Endothelial cell of umbilical vein (primary cell): ENCODE measurements at regions not wholly inside any gene's neighbourhood (a gene's known extent, or its start where the extent isn't known, plus 50 kb on each side); places are given as distances from the start of the nearest gene placed in this dataset.

Source experiments
- BruUV-seq: library from RNA; stranded (reverse); fragments of 400-500 nt; replicated peaks from 2 replicates; lab custom pipeline; 2021; lab: Mats Ljungman, UMichigan
- CTCF ChIA-PET: fragments of 300-600, 350-600 bp; sonication (Branson Sonifier 250); formaldehyde crosslinking; loops from one replicate; lab custom pipeline; 2021; ENCODE audit warnings: antibody characterized with exemption, inconsistent platforms; lab: Charles Lee
- POLR2A ChIA-PET: fragments of 300-600, 350-600 bp; sonication (Branson Sonifier 250); formaldehyde crosslinking; loops from one replicate; lab custom pipeline; 2021; ENCODE audit warnings: antibody characterized with exemption, inconsistent platforms; lab: Charles Lee
- DNase-seq: peaks from one replicate; pipeline ENCODE4 v3.0.0-alpha.2; 2011; ENCODE audit warnings: low read depth, low spot score
- FAIRE-seq: peaks from 2 replicates; lab custom pipeline; 2011; peaks lifted over from hg19 to GRCh38; lab: Jason Lieb, UNC
- H2AFZ ChIP-seq: 2 replicates; pipeline ENCODE4 v1.6.0; 2012; ENCODE audit warnings: low read depth, low read length, control low read depth, inconsistent platforms
- H3K27ac ChIP-seq: 2 replicates; pipeline ENCODE4 v1.5.1; 2011; ENCODE audit warnings: low read depth, mild to moderate bottlenecking, control low read depth, low read length, moderate library complexity; ENCODE audit not compliant: insufficient read depth
- H3K27me3 ChIP-seq, 2 experiments: 2 replicates each; pipeline versions ENCODE4 v1.6.0 to v1.6.1; 2011; ENCODE audit warnings: low read length in 2 of 2, mixed read lengths in 1 of 2; ENCODE audit not compliant: control insufficient read depth in 2 of 2, insufficient read depth in 2 of 2
- H3K36me3 ChIP-seq, 2 experiments: 2 replicates in 1 of 2; 3 replicates in 1 of 2; pipeline ENCODE4 v1.5.1; 2011; ENCODE audit warnings: low read length in 2 of 2, mild to moderate bottlenecking in 1 of 2, moderate library complexity in 1 of 2; ENCODE audit not compliant: control insufficient read depth in 2 of 2, insufficient read depth in 2 of 2; ENCODE audit errors: extremely low read depth in 1 of 2
- H3K4me1 ChIP-seq: 3 replicates; pipeline ENCODE4 v1.5.1; 2011; ENCODE audit warnings: mild to moderate bottlenecking, low read length; ENCODE audit not compliant: control insufficient read depth, insufficient read depth; ENCODE audit errors: extremely low read depth
- H3K4me2 ChIP-seq: 2 replicates; pipeline ENCODE4 v1.6.1; 2011; ENCODE audit warnings: low read length, control low read depth, mixed read lengths; ENCODE audit not compliant: insufficient read depth
- H3K4me3 ChIP-seq, 3 experiments: fragments of 200-600 bp in 1 of 3; sonication (generic), shearing (Covaris generic) in 1 of 3; replicated peaks in 1 of 3; 2 replicates each; pipeline ENCODE4 v1.5.1; 2011 to 2016; ENCODE audit warnings: control low read depth in 3 of 3, low read length in 3 of 3, mild to moderate bottlenecking in 2 of 3, inconsistent platforms in 1 of 3, low read depth in 1 of 3, moderate library complexity in 1 of 3; ENCODE audit not compliant: insufficient read depth in 1 of 3
- H3K79me2 ChIP-seq: 2 replicates; pipeline ENCODE4 v1.6.0; 2012; ENCODE audit warnings: low read length, inconsistent platforms; ENCODE audit not compliant: control insufficient read depth, insufficient read depth
- H3K9ac ChIP-seq: replicated peaks from 2 replicates; pipeline ENCODE3; 2011; ENCODE audit warnings: low read length, control low read depth; ENCODE audit not compliant: insufficient read depth; ENCODE audit errors: extremely low read depth
- H3K9me1 ChIP-seq: replicated peaks from 3 replicates; pipeline ENCODE4 v1.6.0; 2011; ENCODE audit warnings: mild to moderate bottlenecking, low read length; ENCODE audit not compliant: control insufficient read depth, insufficient read depth; ENCODE audit errors: extremely low read depth
- H3K9me3 ChIP-seq: replicated peaks from 2 replicates; pipeline ENCODE4 v1.5.1; 2012; ENCODE audit warnings: low read length, inconsistent platforms; ENCODE audit not compliant: control insufficient read depth, insufficient read depth
- H4K20me1 ChIP-seq: replicated peaks from 2 replicates; pipeline ENCODE3; 2011; ENCODE audit warnings: mild to moderate bottlenecking, low read length; ENCODE audit not compliant: control insufficient read depth, insufficient read depth; ENCODE audit errors: extremely low read depth
- EZH2 ChIP-seq: IDR thresholded peaks from 2 replicates; pipeline ENCODE4 v1.6.1; 2012; ENCODE audit warnings: borderline replicate concordance, low read depth, mild to moderate bottlenecking, moderate library complexity, low read length, inconsistent platforms; ENCODE audit not compliant: severe bottlenecking
- FOS ChIP-seq: IDR thresholded peaks from 2 replicates; pipeline ENCODE4 v1.6.1; 2011; ENCODE audit warnings: mild to moderate bottlenecking, low read length, moderate library complexity, borderline replicate concordance; ENCODE audit not compliant: insufficient read depth
- GATA2 ChIP-seq: IDR thresholded peaks from 2 replicates; pipeline ENCODE4 v1.7.0; 2011; ENCODE audit warnings: low read depth, mild to moderate bottlenecking, moderate library complexity, mixed read lengths, low read length; ENCODE audit not compliant: insufficient read length, insufficient read depth
- JUN ChIP-seq: IDR thresholded peaks from 2 replicates; pipeline ENCODE4 v1.6.1; 2011; ENCODE audit warnings: borderline replicate concordance, low read depth; ENCODE audit not compliant: insufficient read length, insufficient read depth
- MYC ChIP-seq: IDR thresholded peaks from one replicate; pipeline ENCODE4 v1.6.1; 2011; ENCODE audit warnings: mild to moderate bottlenecking, low read depth, low read length
- POLR2A ChIP-seq: IDR thresholded peaks from 2 replicates; pipeline ENCODE4 v1.6.1; 2012; ENCODE audit warnings: low read depth, mild to moderate bottlenecking, control low read depth, low read length
- POLR2AphosphoS5 ChIP-seq: IDR thresholded peaks from 2 replicates; pipeline ENCODE4 v1.6.1; 2012; ENCODE audit warnings: low read depth, mild to moderate bottlenecking, control low read depth, low read length, moderate library complexity; ENCODE audit not compliant: insufficient read depth
- dilution Hi-C: fragments of 300-500 bp; cut with MboI; formaldehyde crosslinking; loops from one replicate; pipeline ENCODE4 v1.15.0; 2019; ENCODE audit warnings: low sequenced_read_pairs; ENCODE audit not compliant: extremely low pct_ligation_motif_present
- intact Hi-C: fragments of 100-400 bp; cut with micrococcal nuclease; formaldehyde crosslinking; loops from one replicate; pipeline ENCODE4 v1.10.0; 2022
- TF ChIP-seq, protein P1 (sequence below): IDR thresholded peaks from 2 replicates; pipeline ENCODE4 v1.6.1; 2011; ENCODE audit not compliant: insufficient read depth, insufficient read length
- TF ChIP-seq, protein P2 (sequence below), 2 donors: IDR thresholded peaks; 1 replicate in 1 of 2; 2 replicates in 1 of 2; pipeline ENCODE4 v1.5.1; 2011; ENCODE audit warnings: low read length in 2 of 2, mild to moderate bottlenecking in 2 of 2, moderate library complexity in 2 of 2, control low read depth in 1 of 2, inconsistent platforms in 1 of 2, low read depth in 1 of 2; ENCODE audit not compliant: insufficient read depth in 1 of 2; ENCODE audit errors: extremely low read depth in 1 of 2

DNA sequence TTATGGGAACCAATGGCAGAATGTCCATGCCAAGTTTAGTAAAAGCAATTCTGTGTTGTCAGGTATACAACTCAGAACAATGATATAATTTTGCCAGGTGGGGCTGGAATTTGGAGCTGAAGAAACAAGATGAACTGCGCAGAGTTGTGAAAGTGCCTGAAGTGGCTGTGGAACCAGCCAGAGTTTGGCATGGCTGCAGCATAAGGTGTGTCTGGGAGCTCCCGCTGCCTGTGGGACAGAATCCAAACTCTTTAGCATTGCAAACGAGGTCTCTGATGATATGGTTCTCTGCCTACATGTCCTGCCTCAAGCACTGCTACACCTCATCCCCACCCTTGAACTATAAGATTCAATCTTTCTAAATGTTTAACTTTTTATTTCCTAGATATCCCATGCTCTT lies 909.7 kb downstream of the EPHA4 start:
- FAIRE-seq = no peak
- intact Hi-C loops (no loop called here), dilution Hi-C loops (no loop called here)
- no TSS peak for BruUV-seq
- Histone ChIP-seq H3K4me1 (no peaks in the 10 kb centered on the region), H3K9me3 (no peaks in the 10 kb centered on the region), H3K27ac (no peak overlapping the region), H3K9me1 (no peaks in the 10 kb centered on the region), H3K4me3 (no peak overlapping the region), H3K4me2 (no peak overlapping the region), H4K20me1 (no peaks in the 10 kb centered on the region), H3K9ac (no peak overlapping the region), H3K79me2 (no peaks in the 10 kb centered on the region), H2AFZ (no peak overlapping the region), H3K27me3 (no peaks in the 10 kb centered on the region), H3K36me3 (no peaks in the 10 kb centered on the region)
- TF ChIP-seq JUN (no peak), POLR2AphosphoS5 (no peak), MYC (no peak), POLR2A (no peak), GATA2 (no peak), EZH2 (no peak), FOS (no peak)
- TF ChIP-seq, protein P1, sequence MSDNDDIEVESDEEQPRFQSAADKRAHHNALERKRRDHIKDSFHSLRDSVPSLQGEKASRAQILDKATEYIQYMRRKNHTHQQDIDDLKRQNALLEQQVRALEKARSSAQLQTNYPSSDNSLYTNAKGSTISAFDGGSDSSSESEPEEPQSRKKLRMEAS = no peak
- TF ChIP-seq, protein P2, sequence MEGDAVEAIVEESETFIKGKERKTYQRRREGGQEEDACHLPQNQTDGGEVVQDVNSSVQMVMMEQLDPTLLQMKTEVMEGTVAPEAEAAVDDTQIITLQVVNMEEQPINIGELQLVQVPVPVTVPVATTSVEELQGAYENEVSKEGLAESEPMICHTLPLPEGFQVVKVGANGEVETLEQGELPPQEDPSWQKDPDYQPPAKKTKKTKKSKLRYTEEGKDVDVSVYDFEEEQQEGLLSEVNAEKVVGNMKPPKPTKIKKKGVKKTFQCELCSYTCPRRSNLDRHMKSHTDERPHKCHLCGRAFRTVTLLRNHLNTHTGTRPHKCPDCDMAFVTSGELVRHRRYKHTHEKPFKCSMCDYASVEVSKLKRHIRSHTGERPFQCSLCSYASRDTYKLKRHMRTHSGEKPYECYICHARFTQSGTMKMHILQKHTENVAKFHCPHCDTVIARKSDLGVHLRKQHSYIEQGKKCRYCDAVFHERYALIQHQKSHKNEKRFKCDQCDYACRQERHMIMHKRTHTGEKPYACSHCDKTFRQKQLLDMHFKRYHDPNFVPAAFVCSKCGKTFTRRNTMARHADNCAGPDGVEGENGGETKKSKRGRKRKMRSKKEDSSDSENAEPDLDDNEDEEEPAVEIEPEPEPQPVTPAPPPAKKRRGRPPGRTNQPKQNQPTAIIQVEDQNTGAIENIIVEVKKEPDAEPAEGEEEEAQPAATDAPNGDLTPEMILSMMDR (IDR thresholded peaks at IDR 0.05; ENCODE audit: extremely low read depth in 1 of 2, insufficient read depth in 1 of 2, low read depth in 1 of 2, low read length in 2 of 2) = no peak
- ChIA-PET CTCF (no interaction called here), POLR2A (no interaction called here)
- DNase-seq = no peak
